GM12873 (cell line): ENCODE measurements at regions not wholly inside any gene's neighbourhood (a gene's known extent, or its start where the extent isn't known, plus 50 kb on each side); places are given as distances from the start of the nearest gene placed in this dataset.

Experiments used
- CTCF ChIP-seq: IDR thresholded peaks from 2 replicates; pipeline ENCODE4 v1.5.1; 2012; ENCODE audit warnings: low read depth, mild to moderate bottlenecking, moderate library complexity, low read length, control low read depth; ENCODE audit not compliant: insufficient read depth; ENCODE audit errors: missing control alignments

GRCh38 chr11:80371931-80372330 is 931.1 kb upstream of the TENM4 start:
- TF ChIP-seq CTCF, result no peak

- no peak for TF ChIP-seq CTCF
These were observed 925.1 kb upstream of the TENM4 start for GRCh38 chr11:80365980-80366379.

- TF ChIP-seq CTCF, result no peak
These were observed 924.4 kb upstream of the TENM4 start for GRCh38 chr11:80365076-80365725.

- no peak for TF ChIP-seq CTCF
These were observed 921.9 kb upstream of the TENM4 start for GRCh38 chr11:80362563-80363340.

- TF ChIP-seq CTCF, result no peak
These were observed 914.4 kb upstream of the TENM4 start for GRCh38 chr11:80355251-80355650.

- no peak for TF ChIP-seq CTCF
These were observed 909.7 kb upstream of the TENM4 start for GRCh38 chr11:80350541-80350940.

GRCh38 chr11:80349997-80350396 is 909.2 kb upstream of the TENM4 start:
- no peak for TF ChIP-seq CTCF
